Subcutaneous abdominal adipose tissue (tissue), 5 donors: ENCODE measurements at regions not wholly inside any gene's neighbourhood (a gene's known extent, or its start where the extent isn't known, plus 50 kb on each side); places are given as distances from the start of the nearest gene placed in this dataset.

Source experiments
- H3K27ac ChIP-seq: one replicate; pipeline ENCODE4 v1.7.0; 2013; ENCODE audit warnings: low read depth, mild to moderate bottlenecking, inconsistent platforms, low read length, moderate library complexity
- H3K27me3 ChIP-seq, 5 donors: one replicate each; pipeline ENCODE4 v1.7.0; 2013; ENCODE audit warnings: low read length in 5 of 5, inconsistent platforms in 1 of 5; ENCODE audit not compliant: control insufficient read depth in 5 of 5, insufficient read depth in 4 of 5
- H3K36me3 ChIP-seq, 5 donors: one replicate each; pipeline ENCODE4 v1.7.0; 2013; ENCODE audit warnings: low read length in 5 of 5; ENCODE audit not compliant: control insufficient read depth in 5 of 5, insufficient read depth in 5 of 5
- H3K4me1 ChIP-seq, 5 donors: one replicate each; pipeline ENCODE4 v1.7.0; 2013; ENCODE audit warnings: low read length in 5 of 5, mild to moderate bottlenecking in 3 of 5, moderate library complexity in 1 of 5; ENCODE audit not compliant: control insufficient read depth in 5 of 5, insufficient read depth in 5 of 5
- H3K4me3 ChIP-seq, 5 donors: one replicate each; pipeline ENCODE4 v1.7.0; 2013; ENCODE audit warnings: low read length in 5 of 5, low read depth in 1 of 5
- H3K9ac ChIP-seq, 5 donors: one replicate each; pipeline ENCODE4 v1.7.0; 2013; ENCODE audit warnings: low read length in 5 of 5, mild to moderate bottlenecking in 4 of 5, moderate library complexity in 3 of 5
- H3K9me3 ChIP-seq, 5 donors: one replicate each; pipeline ENCODE4 v1.7.0; 2013; ENCODE audit warnings: low read length in 5 of 5; ENCODE audit not compliant: control insufficient read depth in 5 of 5
- donor health status: healthy.
- donor health status: healthy.
- donor health status: healthy.
- donor health status: healthy.
- donor health status: healthy.

- Histone ChIP-seq H3K27me3 (no peaks in the 10 kb centered on the region), H3K9me3 (no peaks in the 10 kb centered on the region), H3K36me3 (no peaks in the 10 kb centered on the region), H3K4me1 (no peaks in the 10 kb centered on the region), H3K9ac (no peak overlapping the region), H3K27ac (no peak overlapping the region), H3K4me3 (no peak overlapping the region)
Measured at GRCh38 chr1:69284508-69284907, 283.2 kb upstream of the LRRC7 start.

GRCh38 chr1:69288416-69288815 lies 279.3 kb upstream of the LRRC7 start:
- Histone ChIP-seq H3K9me3 (no peaks in the 10 kb centered on the region), H3K27me3 (no peaks in the 10 kb centered on the region), H3K9ac (no peak overlapping the region), H3K27ac (no peak overlapping the region), H3K36me3 (no peaks in the 10 kb centered on the region), H3K4me3 (no peak overlapping the region), H3K4me1 (peaks cover 0 to 9% (median 3%) of the 10 kb centered on the region in 5 donors)

DNA sequence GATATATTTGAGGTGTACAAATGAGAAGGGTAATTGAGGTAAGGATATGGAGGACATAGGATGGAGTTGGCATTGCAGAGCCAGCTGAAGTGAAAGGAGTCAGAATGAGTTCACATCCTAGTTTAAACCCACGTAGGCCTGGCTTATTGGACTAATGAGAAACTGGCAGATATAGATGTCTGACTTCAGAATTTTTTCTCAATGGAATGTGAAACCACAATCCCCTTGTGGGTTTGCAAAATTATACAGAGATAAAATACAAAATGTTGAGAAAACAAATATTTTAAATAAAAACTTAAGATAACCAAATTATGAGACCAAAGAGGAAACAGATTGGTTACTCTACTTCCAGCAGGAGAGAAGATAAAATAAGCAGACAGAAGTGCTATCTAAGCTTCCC lies 277.4 kb upstream of the LRRC7 start:
- no peaks in the 10 kb centered on the region for H3K9me3 ChIP-seq
- peaks cover 0 to 9% (median 3%) of the 10 kb centered on the region in 5 donors for H3K4me1 ChIP-seq
- no peak overlapping the region for H3K4me3 ChIP-seq
- H3K27me3 ChIP-seq = no peaks in the 10 kb centered on the region
- H3K36me3 ChIP-seq = no peaks in the 10 kb centered on the region
- H3K9ac ChIP-seq = no peak overlapping the region
- no peak overlapping the region for H3K27ac ChIP-seq

DNA sequence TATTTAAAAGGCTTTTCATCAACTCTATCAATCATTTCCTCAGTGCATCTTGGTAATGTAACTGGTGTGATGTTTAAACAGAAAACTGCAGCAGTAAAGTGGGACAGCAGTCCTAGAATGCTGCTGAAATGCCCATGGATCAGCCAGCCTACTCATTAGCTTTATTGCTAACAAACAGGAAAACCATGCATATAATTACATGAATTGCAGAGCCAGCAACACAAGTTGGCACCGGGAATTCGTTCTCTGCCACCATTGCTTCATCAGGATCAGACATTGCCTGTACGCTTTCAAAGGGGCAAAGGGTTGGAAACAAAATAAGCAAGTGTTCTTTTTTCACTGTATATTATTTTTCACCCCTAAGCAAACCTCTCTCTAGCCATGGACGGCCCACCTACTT lies 276.2 kb upstream of the LRRC7 start:
- Histone ChIP-seq H3K4me1 (peaks cover 0 to 9% (median 3%) of the 10 kb centered on the region in 5 donors), H3K36me3 (no peaks in the 10 kb centered on the region), H3K9me3 (no peaks in the 10 kb centered on the region), H3K4me3 (no peak overlapping the region), H3K9ac (no peak overlapping the region), H3K27ac (no peak overlapping the region), H3K27me3 (no peaks in the 10 kb centered on the region)

DNA sequence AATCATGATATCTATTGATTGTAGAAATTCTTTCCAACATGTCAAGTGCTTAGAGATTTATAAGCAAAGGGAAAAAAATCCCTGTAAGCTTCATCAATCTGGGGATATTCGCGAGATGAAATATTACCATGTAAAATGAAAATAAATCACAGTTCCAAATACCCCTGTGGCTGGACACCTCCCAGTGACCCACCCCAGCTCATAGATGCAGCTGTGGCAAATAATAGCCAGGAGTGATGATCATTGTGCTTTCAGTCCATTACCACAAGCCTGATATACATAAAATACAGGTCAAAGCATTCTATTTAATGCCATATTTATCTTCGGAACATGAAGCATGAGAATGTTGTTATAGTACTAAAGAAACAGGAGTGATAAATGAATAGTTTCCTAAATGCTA lies 274.9 kb upstream of the LRRC7 start:
- Histone ChIP-seq H3K27me3 (no peaks in the 10 kb centered on the region), H3K9ac (no peak overlapping the region), H3K4me1 (peaks cover 0 to 9% (median 3%) of the 10 kb centered on the region in 5 donors), H3K27ac (no peak overlapping the region), H3K4me3 (no peak overlapping the region), H3K9me3 (no peaks in the 10 kb centered on the region), H3K36me3 (no peaks in the 10 kb centered on the region)

DNA sequence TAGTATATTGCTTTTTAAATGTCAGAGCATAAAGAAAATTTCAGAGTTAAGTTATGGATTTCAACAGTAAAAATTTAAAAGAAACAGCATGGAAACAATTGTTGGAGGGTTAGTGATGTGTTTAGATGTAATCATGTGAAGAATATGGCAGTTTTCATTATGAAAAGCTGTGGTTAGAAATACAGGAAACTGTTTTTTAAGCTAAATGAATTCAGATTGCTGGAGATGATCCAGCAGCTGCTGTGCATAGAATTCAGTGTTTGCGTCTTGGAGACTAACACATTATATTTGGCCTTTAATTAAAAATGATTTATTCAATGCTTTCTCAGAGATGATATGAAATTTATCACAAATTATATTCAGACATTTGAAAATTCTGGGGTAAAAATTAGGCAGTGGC lies 273.6 kb upstream of the LRRC7 start:
- Histone ChIP-seq H3K27ac (no peak overlapping the region), H3K9me3 (no peaks in the 10 kb centered on the region), H3K4me3 (no peak overlapping the region), H3K4me1 (peaks cover 0 to 9% (median 3%) of the 10 kb centered on the region in 5 donors), H3K36me3 (no peaks in the 10 kb centered on the region), H3K27me3 (no peaks in the 10 kb centered on the region), H3K9ac (no peak overlapping the region)

- H3K9me3 ChIP-seq = no peaks in the 10 kb centered on the region
- no peak overlapping the region for H3K9ac ChIP-seq
- H3K27ac ChIP-seq = no peak overlapping the region
Measured at GRCh38 chr1:69295265-69295664, 272.5 kb upstream of the LRRC7 start.

GRCh38 chr1:69305621-69306020 lies 262.1 kb upstream of the LRRC7 start:
- Histone ChIP-seq H3K27me3 (peaks cover 0 to 3% (median 0%) of the 10 kb centered on the region in 5 donors), H3K4me3 (no peak overlapping the region), H3K4me1 (no peaks in the 10 kb centered on the region), H3K36me3 (no peaks in the 10 kb centered on the region), H3K9ac (no peak overlapping the region), H3K9me3 (peaks cover 0 to 2% (median 0%) of the 10 kb centered on the region in 5 donors), H3K27ac (no peak overlapping the region)

More at GRCh38 chr1:69295265-69295664, 272.5 kb upstream of the LRRC7 start:
- no peaks in the 10 kb centered on the region for H3K27me3 ChIP-seq
- no peaks in the 10 kb centered on the region for H3K36me3 ChIP-seq
- H3K4me3 ChIP-seq = no peak overlapping the region
- H3K4me1 ChIP-seq = peaks cover 0 to 7% (median 3%) of the 10 kb centered on the region in 5 donors

- no peak overlapping the region for H3K27ac ChIP-seq
- peaks cover 0 to 2% (median 0%) of the 10 kb centered on the region in 5 donors for H3K27me3 ChIP-seq
- no peaks in the 10 kb centered on the region for H3K36me3 ChIP-seq
- no peak overlapping the region for H3K4me3 ChIP-seq
- H3K9me3 ChIP-seq = peaks cover 4 to 17% (median 9%) of the 10 kb centered on the region in 5 donors
- no peaks in the 10 kb centered on the region for H3K4me1 ChIP-seq
- no peak overlapping the region for H3K9ac ChIP-seq
Measured at GRCh38 chr1:69312055-69312732, 255.5 kb upstream of the LRRC7 start.

DNA sequence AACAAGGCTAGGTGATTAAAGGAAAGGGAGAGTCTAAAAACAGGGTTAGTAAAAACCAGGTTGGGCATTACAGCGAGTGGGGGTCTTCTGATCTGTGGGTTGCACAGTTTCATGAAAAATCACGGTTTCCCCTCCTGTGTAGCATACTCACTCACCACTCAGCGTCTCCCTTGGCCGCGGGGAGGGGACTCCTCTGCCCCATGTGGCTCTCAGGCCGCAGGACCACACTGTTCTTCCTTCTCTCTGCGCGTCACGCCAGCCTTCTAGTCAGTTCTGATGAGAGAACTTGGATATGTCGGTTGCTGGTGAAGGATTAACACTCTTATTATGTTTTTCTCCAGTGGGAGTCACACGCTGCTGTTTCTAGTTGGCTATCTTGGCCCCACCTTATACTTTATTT lies 254.6 kb upstream of the LRRC7 start:
- Histone ChIP-seq H3K4me1 (no peaks in the 10 kb centered on the region), H3K36me3 (no peaks in the 10 kb centered on the region), H3K27me3 (peaks cover 0 to 2% (median 0%) of the 10 kb centered on the region in 5 donors), H3K9ac (no peak overlapping the region), H3K4me3 (no peak overlapping the region), H3K9me3 (peaks cover 4 to 17% (median 9%) of the 10 kb centered on the region in 5 donors), H3K27ac (no peak overlapping the region)
